ENCODE measurements at regions not wholly inside any gene's neighbourhood (a gene's known extent, or its start where the extent isn't known, plus 50 kb on each side); places are given as distances from the start of the nearest gene placed in this dataset.

DNA sequence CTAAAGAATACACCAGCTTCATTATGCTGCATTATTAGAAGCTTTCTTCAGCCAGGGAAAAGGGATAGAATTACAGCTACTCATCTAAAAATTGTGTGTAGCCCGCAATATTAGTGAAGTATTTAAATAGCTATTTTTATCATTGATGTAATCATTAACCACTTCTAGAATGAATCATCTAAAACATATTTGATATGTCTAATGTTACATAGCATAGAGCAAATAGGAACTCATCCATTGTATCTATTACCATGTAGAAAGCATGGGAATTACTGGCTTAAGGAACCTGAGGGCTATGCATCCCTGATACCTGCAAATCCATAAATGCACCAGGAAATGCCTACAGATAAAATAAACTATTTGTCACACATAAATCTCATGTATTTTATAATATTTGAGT is 54.5 kb upstream of the VGLL3 start:
- intact Hi-C loops (cut with DNase I) = no loop called here
- no peak for DNase-seq
- TF ChIP-seq, protein P1, sequence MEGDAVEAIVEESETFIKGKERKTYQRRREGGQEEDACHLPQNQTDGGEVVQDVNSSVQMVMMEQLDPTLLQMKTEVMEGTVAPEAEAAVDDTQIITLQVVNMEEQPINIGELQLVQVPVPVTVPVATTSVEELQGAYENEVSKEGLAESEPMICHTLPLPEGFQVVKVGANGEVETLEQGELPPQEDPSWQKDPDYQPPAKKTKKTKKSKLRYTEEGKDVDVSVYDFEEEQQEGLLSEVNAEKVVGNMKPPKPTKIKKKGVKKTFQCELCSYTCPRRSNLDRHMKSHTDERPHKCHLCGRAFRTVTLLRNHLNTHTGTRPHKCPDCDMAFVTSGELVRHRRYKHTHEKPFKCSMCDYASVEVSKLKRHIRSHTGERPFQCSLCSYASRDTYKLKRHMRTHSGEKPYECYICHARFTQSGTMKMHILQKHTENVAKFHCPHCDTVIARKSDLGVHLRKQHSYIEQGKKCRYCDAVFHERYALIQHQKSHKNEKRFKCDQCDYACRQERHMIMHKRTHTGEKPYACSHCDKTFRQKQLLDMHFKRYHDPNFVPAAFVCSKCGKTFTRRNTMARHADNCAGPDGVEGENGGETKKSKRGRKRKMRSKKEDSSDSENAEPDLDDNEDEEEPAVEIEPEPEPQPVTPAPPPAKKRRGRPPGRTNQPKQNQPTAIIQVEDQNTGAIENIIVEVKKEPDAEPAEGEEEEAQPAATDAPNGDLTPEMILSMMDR (IDR thresholded peaks at IDR 0.05) = no peak
- H3K27me3 ChIP-seq = no peaks in the 10 kb centered on the region
- no peak overlapping the region for H3K27ac ChIP-seq
- H3K9me3 ChIP-seq = no peaks in the 10 kb centered on the region
- no peaks in the 10 kb centered on the region for H3K36me3 ChIP-seq
- H3K4me1 ChIP-seq = no peaks in the 10 kb centered on the region
- H3K9ac ChIP-seq (ENCODE audit: low read depth in 2 of 2, low read length in 2 of 2) = no peak overlapping the region
- no peak overlapping the region for H3K4me3 ChIP-seq

DNA sequence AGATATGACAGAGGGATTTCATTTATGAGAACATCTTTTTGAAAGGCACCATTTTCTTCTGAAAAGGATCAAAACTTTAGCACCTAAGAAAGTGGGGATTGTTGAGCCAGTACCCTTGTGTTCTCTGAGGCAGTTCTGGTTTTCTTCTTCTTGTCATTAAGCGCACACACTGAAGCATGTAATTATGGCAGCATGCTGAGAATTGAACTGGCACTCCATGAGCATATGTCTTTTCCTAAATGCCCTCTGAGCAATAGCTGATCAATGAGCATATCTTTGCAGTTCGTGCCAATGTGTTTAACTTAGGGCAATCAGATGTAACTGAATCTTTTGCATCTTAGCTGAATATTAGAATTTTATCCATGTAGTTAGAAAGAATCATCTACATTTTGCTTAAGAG is 53.9 kb upstream of the VGLL3 start:
- intact Hi-C loops (cut with DNase I) = no loop called here
- H3K36me3 ChIP-seq = no peaks in the 10 kb centered on the region
- no peak overlapping the region for H3K4me3 ChIP-seq
- no peak for DNase-seq
- no peaks in the 10 kb centered on the region for H3K9me3 ChIP-seq
- H3K27me3 ChIP-seq = peaks cover 2% of the 10 kb centered on the region
- no peak overlapping the region for H3K9ac ChIP-seq (ENCODE audit: low read depth in 2 of 2, low read length in 2 of 2)
- TF ChIP-seq, protein P1 (IDR thresholded peaks at IDR 0.05) = no peak
- no peak overlapping the region for H3K27ac ChIP-seq
- H3K4me1 ChIP-seq = no peaks in the 10 kb centered on the region

DNA sequence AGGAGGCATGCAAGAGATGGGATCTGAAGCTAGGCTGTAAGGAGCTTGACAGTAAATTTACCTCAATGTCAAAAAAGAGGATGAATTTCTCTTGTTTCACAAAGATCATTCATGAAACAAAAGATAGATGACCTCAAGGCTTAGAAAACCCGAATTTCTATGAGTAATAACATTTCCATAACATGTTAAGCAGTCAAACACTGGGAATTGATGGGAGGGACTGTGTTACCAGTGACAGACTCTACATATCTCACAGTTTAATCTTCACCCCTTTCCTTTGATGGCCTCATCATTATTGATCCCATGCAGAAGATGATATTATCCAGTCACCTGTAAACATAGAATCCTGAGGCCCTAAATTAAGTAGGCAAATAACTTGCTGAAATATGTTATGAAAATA is 53.5 kb upstream of the VGLL3 start:
- H3K9ac ChIP-seq (ENCODE audit: low read depth in 2 of 2, low read length in 2 of 2) = no peak overlapping the region
- no peaks in the 10 kb centered on the region for H3K4me1 ChIP-seq
- no peaks in the 10 kb centered on the region for H3K9me3 ChIP-seq
- no peaks in the 10 kb centered on the region for H3K36me3 ChIP-seq
- no peak for DNase-seq
- peaks cover 4% of the 10 kb centered on the region for H3K27me3 ChIP-seq
- no peak overlapping the region for H3K27ac ChIP-seq
- intact Hi-C loops (cut with DNase I) = no loop called here
- H3K4me3 ChIP-seq = no peak overlapping the region
- TF ChIP-seq, protein P1 (IDR thresholded peaks at IDR 0.05) = no peak

DNA sequence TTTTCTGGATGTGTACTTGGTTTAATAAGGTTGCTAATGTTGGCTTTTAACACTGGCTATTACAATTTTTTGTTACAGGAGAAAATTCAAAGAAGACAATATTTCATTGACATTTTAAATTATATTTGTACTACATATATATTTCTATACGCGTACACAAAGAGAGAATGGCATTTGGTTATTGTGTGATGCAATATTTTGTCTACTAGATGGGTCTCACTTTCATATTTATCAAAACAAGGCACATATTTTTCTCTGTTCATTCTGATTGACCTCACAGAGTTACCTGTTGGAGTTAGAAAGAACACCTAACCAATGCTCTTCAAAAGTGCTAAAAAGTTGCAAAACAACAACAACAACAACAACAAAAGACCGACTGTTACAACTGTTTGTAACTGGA is 50.2 kb upstream of the VGLL3 start:
- TF ChIP-seq, protein P1 (IDR thresholded peaks at IDR 0.05) = no peak
- no peak overlapping the region for H3K9ac ChIP-seq (ENCODE audit: low read depth in 2 of 2, low read length in 2 of 2)

More for the DNA sequence above, 50.2 kb upstream of the VGLL3 start:
- intact Hi-C loops (cut with DNase I) = no loop called here
- Histone ChIP-seq H3K27ac (no peak overlapping the region), H3K27me3 (peaks cover 4% of the 10 kb centered on the region), H3K36me3 (no peaks in the 10 kb centered on the region), H3K4me1 (no peaks in the 10 kb centered on the region), H3K4me3 (no peak overlapping the region), H3K9me3 (no peaks in the 10 kb centered on the region)
- no peak for DNase-seq

Data from colonic mucosa (tissue), 4 donors.